Natural killer cell (primary cell): ENCODE measurements at regions not wholly inside any gene's neighbourhood (a gene's known extent, or its start where the extent isn't known, plus 50 kb on each side); places are given as distances from the start of the nearest gene placed in this dataset.

Experiments
- ATAC-seq, 3 donors: fragments of 150-1000 bp in 2 of 3; fragments of 200-7000 bp in 1 of 3; cut with Tn5 transposase; 1 replicate in 1 of 3; 2 replicates in 2 of 3; pipeline ENCODE4 v1.10.0; 2021; ENCODE audit warnings: mild to moderate bottlenecking in 2 of 3, moderate library complexity in 2 of 3
- DNase-seq, 2 donors: peaks; one replicate each; pipeline versions ENCODE4 v3.0.0 to v3.0.0-alpha.2; 2013 to 2021; ENCODE audit warnings: mixed read lengths in 1 of 2
- H3K27ac ChIP-seq: one replicate; pipeline ENCODE4 v1.5.1; 2013; ENCODE audit warnings: mild to moderate bottlenecking, low read length
- H3K27me3 ChIP-seq: one replicate; pipeline ENCODE4 v1.6.1; 2013; ENCODE audit warnings: low read length; ENCODE audit not compliant: control insufficient read depth, insufficient read depth
- H3K36me3 ChIP-seq: one replicate; pipeline ENCODE4 v1.6.1; 2013; ENCODE audit warnings: low read length; ENCODE audit not compliant: control insufficient read depth, insufficient read depth
- H3K4me1 ChIP-seq: one replicate; pipeline ENCODE4 v1.6.1; 2013; ENCODE audit warnings: low read length; ENCODE audit not compliant: control insufficient read depth, insufficient read depth
- H3K4me3 ChIP-seq: one replicate; pipeline ENCODE4 v1.5.1; 2013; ENCODE audit warnings: low read length
- H3K9me3 ChIP-seq: one replicate; pipeline ENCODE4 v1.6.1; 2013; ENCODE audit warnings: low read length; ENCODE audit not compliant: control insufficient read depth, insufficient read depth
- H3K27ac Mint-ChIP-seq, 2 donors: one replicate each; pipeline ENCODE4 v1.8.0; 2022; ENCODE audit warnings: mild to moderate bottlenecking in 2 of 2, mixed read lengths in 2 of 2, moderate library complexity in 1 of 2
- H3K27me3 Mint-ChIP-seq, 2 donors: one replicate each; pipeline ENCODE4 v1.8.0; 2022; ENCODE audit warnings: low read depth in 2 of 2, mixed read lengths in 2 of 2
- H3K36me3 Mint-ChIP-seq: one replicate; pipeline ENCODE4 v1.8.0; 2022; ENCODE audit warnings: mixed read lengths
- H3K4me1 Mint-ChIP-seq, 2 donors: one replicate each; pipeline ENCODE4 v1.8.0; 2022; ENCODE audit warnings: mixed read lengths in 2 of 2
- H3K4me3 Mint-ChIP-seq: one replicate; pipeline ENCODE4 v1.8.0; 2022; ENCODE audit warnings: mild to moderate bottlenecking, moderate library complexity, mixed read lengths
- H3K9me3 Mint-ChIP-seq, 2 donors: one replicate each; pipeline ENCODE4 v1.8.0; 2022; ENCODE audit warnings: mixed read lengths in 2 of 2
- CTCF ChIP-seq: fragments of 200-600 bp; IDR thresholded peaks from one replicate; pipeline ENCODE4 v1.8.0; 2022; ENCODE audit warnings: antibody characterized with exemption
- WGBS: methylation state at CpG from one replicate; pipeline ENCODE4 v1.1.7; 2013; ENCODE audit warnings: missing lambda C conversion rate; ENCODE audit not compliant: insufficient coverage; 5-methylcytosine and 5-hydroxymethylcytosine counted together
- intact Hi-C: fragments of 100-400 bp; cut with micrococcal nuclease; formaldehyde crosslinking; loops from one replicate; pipeline ENCODE4 v1.14.2; 2022

- no peak overlapping the region for H3K27ac ChIP-seq
- no peaks in the 10 kb centered on the region for H3K9me3 ChIP-seq
- DNase-seq = no peak
- no peak for ATAC-seq
- Mint-ChIP-seq H3K9me3 (peaks cover 6 to 15% of the 10 kb centered on the region in 2 donors), H3K4me1 (no peaks in the 10 kb centered on the region), H3K36me3 (no peaks in the 10 kb centered on the region), H3K27me3 (no peaks in the 10 kb centered on the region), H3K4me3 (no peak overlapping the region), H3K27ac (no peak overlapping the region)
- H3K36me3 ChIP-seq = no peaks in the 10 kb centered on the region
- TF ChIP-seq CTCF = no peak
- no peak overlapping the region for H3K4me3 ChIP-seq
- WGBS = 77% methylated on average over 2 of the region's 2 CpGs
- intact Hi-C loops = no loop called here
- H3K27me3 ChIP-seq = no peaks in the 10 kb centered on the region
- H3K4me1 ChIP-seq = no peaks in the 10 kb centered on the region
These were observed 417.3 kb downstream of the RASEF start for GRCh38 chr9:82645600-82645999.

GRCh38 chr9:82650368-82650767 is 412.6 kb downstream of the RASEF start:
- peaks cover 7 to 16% of the 10 kb centered on the region in 2 donors for H3K9me3 Mint-ChIP-seq
- no peaks in the 10 kb centered on the region for H3K4me1 Mint-ChIP-seq
- no peak overlapping the region for H3K27ac ChIP-seq
- no peaks in the 10 kb centered on the region for H3K9me3 ChIP-seq
- no peak overlapping the region for H3K4me3 Mint-ChIP-seq
- ATAC-seq = no peak
- WGBS = no CpG with 5 or more reads among the region's 3 CpGs
- no peaks in the 10 kb centered on the region for H3K27me3 ChIP-seq
- H3K36me3 Mint-ChIP-seq = no peaks in the 10 kb centered on the region
- intact Hi-C loops = no loop called here
- H3K27ac Mint-ChIP-seq = no peak overlapping the region
- no peak for DNase-seq
- no peaks in the 10 kb centered on the region for H3K4me1 ChIP-seq
- TF ChIP-seq CTCF = no peak
- H3K36me3 ChIP-seq = no peaks in the 10 kb centered on the region
- H3K4me3 ChIP-seq = no peak overlapping the region
- H3K27me3 Mint-ChIP-seq = no peaks in the 10 kb centered on the region

GRCh38 chr9:82651474-82651873 is 411.5 kb downstream of the RASEF start:
- Histone ChIP-seq H3K9me3 (no peaks in the 10 kb centered on the region), H3K27ac (no peak overlapping the region), H3K4me3 (no peak overlapping the region), H3K27me3 (no peaks in the 10 kb centered on the region), H3K4me1 (no peaks in the 10 kb centered on the region), H3K36me3 (no peaks in the 10 kb centered on the region)
- Mint-ChIP-seq H3K9me3 (peaks cover 7 to 14% of the 10 kb centered on the region in 2 donors), H3K4me3 (no peak overlapping the region), H3K4me1 (no peaks in the 10 kb centered on the region), H3K27ac (no peak overlapping the region), H3K27me3 (no peaks in the 10 kb centered on the region), H3K36me3 (no peaks in the 10 kb centered on the region)
- WGBS = 84% methylated on average over 2 of the region's 2 CpGs
- ATAC-seq = no peak
- intact Hi-C loops = no loop called here
- no peak for TF ChIP-seq CTCF
- DNase-seq = no peak

- 75% methylated on average over 3 of the region's 3 CpGs for WGBS
- Mint-ChIP-seq H3K9me3 (peaks cover 9% of the 10 kb centered on the region in 2 donors), H3K36me3 (no peaks in the 10 kb centered on the region), H3K4me3 (no peak overlapping the region), H3K27ac (no peak overlapping the region), H3K27me3 (no peaks in the 10 kb centered on the region), H3K4me1 (no peaks in the 10 kb centered on the region)
- DNase-seq = no peak
- no peak overlapping the region for H3K27ac ChIP-seq
- H3K36me3 ChIP-seq = no peaks in the 10 kb centered on the region
- intact Hi-C loops = no loop called here
- no peak for TF ChIP-seq CTCF
- H3K4me3 ChIP-seq = no peak overlapping the region
- H3K9me3 ChIP-seq = no peaks in the 10 kb centered on the region
- no peaks in the 10 kb centered on the region for H3K27me3 ChIP-seq
- no peak for ATAC-seq
- H3K4me1 ChIP-seq = no peaks in the 10 kb centered on the region
These were observed 397.6 kb downstream of the RASEF start for GRCh38 chr9:82665324-82665723.
